Midbrain (tissue), 1 donor: ENCODE measurements at regions not wholly inside any gene's neighbourhood (a gene's known extent, or its start where the extent isn't known, plus 50 kb on each side); places are given as distances from the start of the nearest gene placed in this dataset.
A peak's percentile ranks its signal among the peaks of the same experiment; 100 is the strongest.
"Not testable (repeated sequence)": the region's sequence is repeated elsewhere in the genome, so short reads cannot be mapped to it uniquely, and the experiment has no call there.

Experiments used
- DNase-seq: peaks from one replicate; lab custom pipeline; 2025; lab: John Stamatoyannopoulos, UW

DNA sequence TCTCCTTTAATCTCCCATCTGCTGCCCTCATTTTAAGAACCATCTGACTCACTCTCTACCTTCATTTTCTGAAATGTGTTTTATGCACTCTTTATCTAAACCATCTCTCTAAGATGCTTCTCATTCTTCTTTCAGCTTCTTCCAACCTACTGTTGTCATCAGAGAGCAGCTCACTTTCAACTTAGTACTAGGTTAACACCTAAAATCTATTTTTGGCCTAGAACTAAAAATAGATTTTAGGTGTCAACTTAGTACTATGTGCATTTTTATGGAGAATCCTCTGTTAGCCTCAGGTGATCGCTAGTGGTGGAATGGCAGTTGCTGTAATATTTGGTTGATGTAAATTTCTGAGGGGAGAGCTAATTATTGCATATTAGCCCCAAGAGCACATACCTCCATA lies 277.1 kb downstream of the KCNJ2 start:
- DNase-seq = no peak

- no peak for DNase-seq
Measured at GRCh38 chr17:70447588-70447987, 278.3 kb downstream of the KCNJ2 start.

- not testable (repeated sequence) for DNase-seq
Measured at GRCh38 chr17:70453075-70453474, 283.7 kb downstream of the KCNJ2 start.

GRCh38 chr17:70454377-70454776 lies 285.0 kb downstream of the KCNJ2 start:
- DNase-seq = no peak

DNA sequence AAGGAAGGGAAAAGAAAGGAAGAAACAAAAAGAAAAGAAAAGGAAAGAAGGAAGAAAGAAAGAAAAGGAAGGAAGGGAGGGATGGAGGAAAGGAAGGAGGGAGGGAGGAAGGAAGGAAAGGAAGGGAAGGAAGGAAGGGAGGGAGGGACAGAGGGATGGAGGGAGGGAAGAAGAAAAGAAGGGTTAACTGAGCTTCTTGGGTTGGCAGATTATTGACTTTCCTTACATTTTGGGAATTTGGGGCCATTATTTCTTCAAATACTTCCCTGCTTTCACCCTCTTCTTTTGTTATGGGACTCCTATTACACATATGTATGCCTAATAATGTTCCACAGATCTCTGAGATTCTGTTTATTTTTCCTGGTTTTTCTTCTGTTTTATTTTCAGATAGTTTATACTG lies 285.6 kb downstream of the KCNJ2 start:
- no peak for DNase-seq

- DNase-seq = no peak
Measured at GRCh38 chr17:70464995-70465394, 295.7 kb downstream of the KCNJ2 start.

DNA sequence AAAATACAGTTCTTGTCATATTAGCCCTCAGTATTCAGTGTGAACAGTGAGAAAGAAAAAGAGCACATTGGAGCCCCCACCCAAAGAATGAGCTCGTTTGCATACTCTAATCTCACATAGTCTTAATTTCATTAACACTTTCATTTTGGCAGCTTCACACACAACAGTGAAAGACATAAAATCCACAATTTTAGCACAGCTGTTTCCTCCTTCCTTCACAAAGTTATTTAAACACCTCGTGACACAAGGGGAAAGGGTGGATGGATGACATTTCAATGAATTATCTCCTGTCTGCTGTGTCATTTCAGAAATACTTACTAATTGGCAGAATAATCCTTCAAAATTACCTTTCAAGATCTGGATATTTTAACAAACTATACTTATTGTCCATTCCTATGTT lies 299.3 kb downstream of the KCNJ2 start:
- DNase-seq = no peak

- DNase-seq = no peak
Measured at GRCh38 chr17:70473049-70473448, 303.7 kb downstream of the KCNJ2 start.

GRCh38 chr17:70476368-70476767 lies 307.0 kb downstream of the KCNJ2 start:
- DNase-seq = no peak

DNA sequence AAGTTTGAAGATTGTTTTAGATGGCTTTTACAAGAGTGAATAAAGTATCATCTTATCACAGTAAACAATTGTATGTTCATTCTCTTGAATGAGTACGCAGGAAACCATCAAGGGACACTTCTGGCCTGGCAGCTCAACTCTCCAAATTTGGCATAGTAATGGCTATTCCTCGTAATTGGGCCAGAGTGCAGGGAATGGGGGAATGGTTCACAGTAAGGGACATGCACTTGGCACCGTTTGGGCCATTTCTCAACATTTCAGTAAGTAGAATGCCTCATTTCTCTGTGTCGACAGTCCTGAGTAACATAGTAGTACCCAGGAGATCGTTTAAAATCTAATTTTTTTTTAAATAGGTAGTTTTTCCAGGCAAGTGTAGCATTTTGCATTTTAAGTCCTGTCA lies 309.6 kb downstream of the KCNJ2 start:
- no peak for DNase-seq

DNA sequence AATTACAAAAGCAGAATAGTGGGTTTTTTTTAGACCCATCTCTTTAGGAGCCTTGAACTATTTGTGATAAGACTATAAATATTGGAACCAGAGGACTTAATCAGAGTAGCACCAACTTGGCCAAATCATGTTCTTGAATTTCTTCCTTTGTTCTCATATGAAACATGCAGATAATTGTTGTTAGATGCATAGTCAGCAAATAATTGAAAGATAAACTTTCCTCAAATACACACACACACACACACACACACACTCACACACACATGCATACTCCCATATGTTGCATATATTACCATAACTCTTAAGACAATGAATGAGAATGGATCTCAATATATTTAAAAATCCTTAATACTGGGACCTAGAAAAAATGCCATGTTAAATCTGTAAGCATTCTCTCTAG lies 310.4 kb downstream of the KCNJ2 start:
- no peak for DNase-seq

DNA sequence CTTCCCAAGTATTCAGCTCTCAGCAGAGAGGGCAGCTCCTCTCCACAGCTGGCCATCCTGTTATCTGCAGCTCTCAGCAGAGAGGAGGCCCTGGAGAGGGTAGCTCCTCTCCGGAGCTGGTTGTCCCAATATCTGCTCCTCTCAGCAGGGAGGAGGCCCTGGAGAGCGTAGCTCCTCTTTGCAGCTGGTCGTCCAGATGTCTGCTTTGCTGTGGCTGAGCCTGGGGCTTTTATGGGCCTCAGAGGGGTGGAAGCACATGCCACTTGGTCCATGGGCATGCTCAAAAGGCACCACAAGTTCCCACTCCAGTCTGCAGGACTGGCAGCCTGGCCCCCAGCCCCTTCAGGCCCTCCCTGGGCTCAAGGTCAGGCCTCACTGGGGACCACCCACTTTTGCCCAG lies 314.3 kb downstream of the KCNJ2 start:
- no peak for DNase-seq

GRCh38 chr17:70484050-70484449 lies 314.7 kb downstream of the KCNJ2 start:
- DNase-seq = no peak

GRCh38 chr17:70484496-70484895 lies 315.2 kb downstream of the KCNJ2 start:
- no peak for DNase-seq

DNA sequence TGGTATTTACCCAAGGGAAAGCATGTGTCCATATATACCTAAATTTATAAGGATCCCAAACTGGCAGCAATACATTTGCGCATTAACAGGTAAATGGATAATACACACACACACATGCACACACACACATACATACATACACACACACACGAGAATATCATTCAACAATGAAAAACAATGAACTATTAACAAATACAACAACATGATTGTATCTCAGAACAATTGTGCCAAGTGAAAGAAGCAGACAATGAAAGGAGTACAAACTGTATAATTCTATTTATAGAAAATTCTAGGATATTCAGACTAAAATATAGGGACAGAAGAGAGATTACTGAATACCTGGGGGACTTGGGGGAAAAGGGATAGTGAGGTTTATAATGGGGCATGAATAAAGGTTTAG lies 323.0 kb downstream of the KCNJ2 start:
- peak; percentile 45 for DNase-seq

DNA sequence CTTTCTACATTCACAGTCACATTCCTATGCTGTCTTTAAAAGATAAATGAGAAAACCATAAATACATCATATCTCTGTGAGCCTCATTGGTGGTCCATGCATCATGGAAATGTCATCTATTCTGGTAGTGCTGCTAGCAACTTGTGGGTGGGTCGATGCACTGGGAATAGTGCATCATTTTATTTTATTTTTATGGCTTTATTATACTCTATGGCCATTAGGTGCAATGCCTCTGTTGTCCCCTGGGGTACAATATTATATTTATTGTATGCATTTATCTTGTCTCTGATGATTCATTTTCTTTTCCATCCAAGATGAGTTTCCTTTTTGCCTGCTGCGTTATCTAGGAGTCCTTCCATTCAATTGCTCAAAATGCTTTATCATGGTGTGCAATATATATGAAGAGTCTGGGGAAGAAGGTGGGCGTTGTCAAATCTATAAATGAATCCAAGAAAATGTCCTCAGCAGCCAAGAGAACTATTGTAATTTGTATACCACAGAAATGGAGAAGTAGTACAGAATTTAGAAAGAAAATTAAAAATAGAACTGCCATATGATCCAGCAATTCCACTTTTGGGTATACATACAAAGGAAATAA lies 324.0 kb downstream of the KCNJ2 start:
- DNase-seq = no peak

GRCh38 chr17:70498631-70499030 lies 329.3 kb downstream of the KCNJ2 start:
- no peak for DNase-seq

- DNase-seq = peak; percentile 21
Measured at GRCh38 chr17:70499067-70499786, 329.9 kb downstream of the KCNJ2 start.

DNA sequence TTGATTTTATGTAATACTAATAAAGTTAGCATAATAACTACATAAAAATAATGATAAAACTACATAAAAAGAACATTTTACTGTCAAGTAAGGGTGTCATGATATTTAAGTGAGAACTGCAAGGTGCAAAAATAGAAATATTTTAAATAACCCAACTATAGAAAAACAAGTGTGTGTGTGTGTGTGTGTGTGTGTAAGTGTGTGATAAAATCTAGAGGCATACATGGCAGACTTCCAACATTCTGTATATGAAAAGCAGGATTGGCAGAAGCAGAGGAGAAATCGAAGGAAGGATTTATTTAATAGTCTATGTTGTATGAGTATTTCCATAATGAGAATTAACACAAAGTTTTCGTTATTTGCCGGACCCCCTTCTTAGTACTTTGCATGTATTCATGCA lies 334.1 kb downstream of the KCNJ2 start:
- DNase-seq = no peak

DNA sequence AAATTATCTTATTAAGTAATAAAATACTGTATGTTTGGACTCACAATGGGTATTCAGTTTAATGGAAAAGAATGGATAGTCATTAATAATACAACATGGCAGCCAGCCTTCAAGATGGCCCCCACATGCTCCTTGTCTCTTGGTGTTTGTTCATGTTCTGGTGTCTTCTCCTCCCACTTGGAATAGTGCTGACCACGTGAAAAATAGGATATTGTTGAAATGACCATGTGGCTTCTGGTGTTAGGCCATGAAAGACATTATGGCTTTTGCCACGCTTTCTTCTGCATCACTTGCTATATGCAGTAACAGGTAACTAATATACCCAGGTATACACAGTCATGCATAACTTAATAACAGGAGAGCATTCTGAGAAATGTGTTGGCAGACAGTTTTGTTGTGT lies 341.0 kb downstream of the KCNJ2 start:
- DNase-seq = no peak

DNA sequence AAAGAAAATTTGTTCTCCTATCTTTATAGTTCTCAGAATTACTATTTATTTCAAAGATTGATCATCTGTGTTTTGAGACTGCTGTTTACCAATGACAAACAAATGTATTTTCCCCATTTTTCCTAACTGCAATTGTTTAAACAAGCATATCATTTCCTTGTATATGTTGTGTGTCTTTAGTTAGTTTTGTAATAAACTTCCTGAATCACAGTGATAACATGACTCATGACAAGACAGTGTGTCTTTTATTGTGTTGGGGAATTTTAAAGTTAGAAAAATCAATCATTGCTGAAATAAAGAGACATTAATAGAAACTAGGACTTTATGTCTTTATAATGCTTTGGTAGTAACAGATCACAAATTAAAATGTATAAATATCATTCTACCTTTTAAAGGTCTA lies 348.5 kb downstream of the KCNJ2 start:
- no peak for DNase-seq

DNA sequence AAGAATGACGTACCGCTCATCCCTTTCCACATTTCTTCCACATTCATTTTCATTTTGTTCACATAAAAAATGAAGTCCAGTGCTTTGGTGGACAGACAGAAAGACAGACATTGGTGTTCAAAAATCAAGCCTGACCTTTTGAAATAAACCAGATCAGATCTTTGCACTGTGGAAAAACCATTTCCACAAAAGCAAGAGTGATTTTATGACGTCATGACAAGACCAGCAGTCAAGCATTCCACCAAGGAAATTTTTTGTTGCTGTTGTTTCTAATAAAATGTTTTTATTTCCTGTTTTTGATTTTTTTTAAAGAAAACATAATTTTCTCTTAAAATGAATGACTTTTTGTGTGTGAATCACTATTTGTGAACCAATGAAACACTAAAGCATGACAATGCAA lies 350.0 kb downstream of the KCNJ2 start:
- no peak for DNase-seq

GRCh38 chr17:70520447-70520846 lies 351.1 kb downstream of the KCNJ2 start:
- no peak for DNase-seq

GRCh38 chr17:70520956-70521355 lies 351.6 kb downstream of the KCNJ2 start:
- no peak for DNase-seq
